Urothelium cell line (cell line): ENCODE measurements at regions not wholly inside any gene's neighbourhood (a gene's known extent, or its start where the extent isn't known, plus 50 kb on each side); places are given as distances from the start of the nearest gene placed in this dataset.
"Not testable (repeated sequence)": the region's sequence is repeated elsewhere in the genome, so short reads cannot be mapped to it uniquely, and the experiment has no call there.

ENCODE experiments used
- DNase-seq: peaks from one replicate; pipeline ENCODE4 v3.0.0; 2011; ENCODE audit warnings: low spot score, mixed read lengths
- FAIRE-seq: peaks from 2 replicates; lab custom pipeline; 2011; peaks lifted over from hg19 to GRCh38; lab: Jason Lieb, UNC

DNA sequence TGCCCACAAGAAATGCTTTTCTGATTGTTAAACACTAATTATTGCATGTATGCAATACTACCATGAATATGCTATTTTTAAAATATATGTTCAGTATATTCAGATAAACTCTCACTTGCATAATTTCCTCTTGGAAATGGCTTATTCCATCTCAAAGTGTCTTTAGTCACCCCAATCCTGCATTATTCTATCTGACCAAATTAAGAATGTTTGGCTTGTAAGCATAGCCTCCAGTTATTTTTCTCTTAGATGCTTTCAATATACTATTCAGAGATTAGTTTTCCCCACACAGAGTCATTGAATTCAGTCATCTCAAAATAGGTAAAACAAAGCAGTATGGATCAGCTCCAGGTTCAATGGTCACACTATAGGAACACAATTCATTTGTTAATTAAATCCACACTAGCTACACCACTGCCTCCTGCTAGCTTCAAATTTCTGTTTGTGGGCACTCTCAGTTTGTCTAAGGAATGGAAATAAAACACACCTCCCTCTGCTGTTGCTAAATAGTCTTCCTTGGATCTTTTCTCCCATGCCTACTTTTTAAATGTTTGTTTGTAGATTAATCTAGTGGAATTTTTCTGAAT is 134.6 kb upstream of the TBCA start:
- no peak for DNase-seq
- FAIRE-seq = no peak

DNA sequence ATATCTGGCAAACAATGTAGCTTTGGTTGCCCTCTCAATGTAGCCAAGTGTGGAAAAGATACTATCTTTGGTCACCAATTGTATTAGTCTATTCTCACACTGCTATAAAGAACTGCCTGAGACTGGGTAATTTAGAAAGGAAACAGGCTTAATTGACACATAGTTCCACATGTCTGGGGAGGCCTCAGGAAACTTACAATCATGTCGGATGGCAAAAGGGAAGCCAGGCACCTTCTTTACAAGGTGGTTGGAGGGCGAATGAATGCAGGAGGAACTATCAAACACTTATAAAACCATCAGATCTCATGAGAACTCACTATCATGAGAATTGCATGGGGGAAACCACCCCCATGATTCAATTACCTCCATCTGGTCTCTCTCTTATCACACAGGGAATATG is 133.1 kb upstream of the TBCA start:
- no peak for FAIRE-seq
- DNase-seq = no peak

DNA sequence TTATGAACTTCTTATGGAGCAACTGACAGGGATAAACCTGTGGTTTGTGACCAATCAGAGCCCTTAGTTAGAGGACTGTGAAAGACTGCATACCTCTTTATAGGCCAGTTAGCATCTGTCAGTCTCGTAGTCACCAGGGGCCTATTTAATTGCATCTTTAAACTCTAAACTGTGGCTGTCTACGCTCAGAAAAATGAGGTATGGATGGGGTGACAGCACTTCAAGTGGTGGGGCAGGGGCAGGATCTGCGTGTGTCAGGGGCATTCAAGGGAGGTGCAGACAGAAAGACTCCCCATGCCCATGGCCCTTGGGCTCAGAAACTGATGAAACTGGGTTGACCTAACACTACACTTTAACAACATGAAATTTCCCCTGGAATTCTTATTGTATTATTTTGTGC is 132.6 kb upstream of the TBCA start:
- FAIRE-seq (no peak), DNase-seq (no peak)

DNA sequence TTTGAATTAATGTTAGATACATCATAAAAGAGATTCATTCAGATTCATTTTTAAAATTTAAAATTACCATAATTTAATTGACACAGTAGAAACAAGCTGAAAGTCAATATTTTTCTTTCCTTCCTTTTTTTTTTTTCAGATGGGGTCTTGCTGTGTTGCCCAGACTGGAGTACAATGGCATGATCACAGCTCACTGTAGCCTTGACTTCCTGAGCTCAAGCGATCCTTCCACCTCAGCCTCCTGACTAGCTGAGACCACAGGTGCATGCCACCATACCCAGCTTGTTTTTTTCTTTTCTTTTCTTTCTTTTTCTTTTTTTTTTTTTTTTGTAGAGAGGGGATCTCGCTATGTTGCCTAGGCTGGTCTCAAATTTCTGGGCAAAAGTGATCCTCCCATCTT is 131.6 kb upstream of the TBCA start:
- no peak for DNase-seq
- no peak for FAIRE-seq

DNA sequence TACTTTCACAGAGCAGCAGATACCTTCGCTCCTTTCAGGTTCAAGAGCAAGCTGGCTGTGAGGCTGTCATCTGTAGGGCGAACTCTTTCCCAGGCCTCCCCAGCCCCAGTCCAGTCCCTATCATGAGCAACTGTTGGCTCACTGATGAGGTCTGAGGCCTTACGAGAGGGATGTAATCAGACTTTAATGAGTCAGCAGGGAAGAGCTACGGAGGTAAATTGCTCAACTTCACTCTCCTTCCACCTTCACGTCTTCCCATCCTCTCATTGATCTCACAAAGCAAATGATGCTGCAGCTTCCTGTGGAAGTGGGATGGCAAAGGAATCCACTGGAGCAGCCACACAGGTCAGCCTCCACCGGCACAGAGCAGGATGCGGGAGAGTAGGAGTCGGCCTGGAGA is 130.7 kb upstream of the TBCA start:
- FAIRE-seq (no peak), DNase-seq (no peak)

DNA sequence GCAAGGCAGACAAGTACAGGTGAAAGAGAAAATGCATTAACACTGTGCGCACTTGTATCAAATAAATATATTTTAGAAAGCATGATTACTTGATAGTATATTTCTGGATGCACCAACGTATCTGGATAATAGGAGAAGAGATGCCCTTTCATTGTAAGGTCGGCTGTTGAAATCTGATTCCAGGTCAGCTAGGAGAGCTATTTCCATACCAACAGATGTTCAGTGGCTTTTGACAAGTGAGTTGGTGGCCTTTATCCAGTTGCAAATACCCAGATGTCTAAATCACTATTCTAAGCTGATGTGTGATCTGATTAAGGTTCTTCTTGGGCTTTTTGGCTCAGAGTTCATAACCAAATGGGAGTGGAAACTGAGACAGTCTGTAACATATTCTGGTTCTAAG is 128.2 kb upstream of the TBCA start:
- DNase-seq (no peak), FAIRE-seq (no peak)

DNA sequence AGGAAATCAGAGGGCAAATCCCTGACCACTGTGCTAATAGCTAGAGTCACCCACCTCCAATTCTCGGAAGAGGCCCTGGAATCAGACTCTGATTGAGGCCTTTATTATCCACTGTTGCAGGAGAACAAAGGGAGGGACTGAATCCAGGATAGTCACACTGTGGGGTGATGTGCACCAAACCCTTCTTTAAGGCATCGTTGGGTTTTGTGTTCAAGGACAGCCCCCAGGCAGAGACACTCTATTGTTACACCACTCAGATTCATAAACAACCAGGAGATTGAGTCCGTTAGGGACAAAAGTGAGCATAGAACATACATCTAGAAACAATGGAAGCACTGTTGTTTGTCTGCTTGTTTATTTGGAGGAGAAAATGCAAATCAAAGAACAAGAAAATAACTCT is 124.6 kb upstream of the TBCA start:
- DNase-seq = no peak
- FAIRE-seq = no peak

DNA sequence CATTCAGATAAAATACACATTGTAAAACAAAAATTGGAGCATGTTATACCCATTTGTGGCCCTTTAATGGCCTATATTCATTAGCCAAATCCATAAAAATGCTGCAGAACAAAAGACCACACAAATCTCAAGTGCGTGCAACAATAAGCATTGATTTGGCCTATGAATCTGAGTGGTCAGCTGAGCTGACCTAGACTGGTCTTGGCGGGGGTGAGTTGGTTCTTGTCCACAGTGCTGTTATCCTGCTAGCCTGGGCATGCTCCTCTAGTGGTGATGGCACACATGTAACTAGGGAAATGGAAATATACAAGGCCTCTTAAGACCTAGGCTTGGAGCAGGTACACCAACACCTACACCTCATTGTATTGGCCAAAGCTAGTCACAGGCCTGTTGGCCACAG is 122.2 kb upstream of the TBCA start:
- no peak for FAIRE-seq
- no peak for DNase-seq

DNA sequence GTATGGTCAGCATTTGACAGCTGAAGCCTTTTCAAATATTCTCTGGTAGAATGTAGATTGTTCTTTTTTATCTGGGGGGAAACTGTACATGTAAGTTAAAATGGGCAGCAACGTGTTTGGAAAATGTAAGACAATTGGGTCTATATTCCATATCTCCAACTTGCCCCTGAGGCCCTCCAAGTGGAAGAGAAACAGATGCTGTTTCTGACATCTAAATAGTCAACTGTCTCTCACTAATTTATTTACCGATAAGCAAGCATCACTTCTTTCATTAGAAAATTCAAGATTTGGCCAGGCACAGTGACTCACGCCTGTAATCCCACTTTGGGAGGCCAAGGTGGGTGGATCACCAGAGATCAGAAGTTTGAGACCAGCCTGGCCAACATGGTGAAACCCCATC is 120.2 kb upstream of the TBCA start:
- DNase-seq (no peak), FAIRE-seq (no peak)

DNA sequence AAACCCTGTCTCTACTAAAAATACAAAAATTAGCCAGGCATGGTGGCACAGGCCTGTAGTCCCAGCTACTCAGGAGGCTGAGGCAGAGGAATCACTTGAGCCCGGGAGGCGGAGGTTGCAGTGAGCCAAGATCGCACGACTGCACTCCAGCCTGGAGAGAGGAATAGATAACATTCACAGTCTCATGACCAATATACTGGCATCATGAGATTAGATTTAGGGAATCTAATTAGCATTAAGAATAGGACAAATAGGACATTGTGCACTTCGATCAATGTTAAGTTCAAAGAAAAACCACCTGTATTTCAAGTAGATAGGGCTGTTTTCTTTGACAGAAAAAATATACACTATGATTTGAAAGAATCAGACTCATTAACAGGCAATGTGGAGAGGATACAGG is 118.0 kb upstream of the TBCA start:
- not testable (repeated sequence) for DNase-seq, FAIRE-seq

DNA sequence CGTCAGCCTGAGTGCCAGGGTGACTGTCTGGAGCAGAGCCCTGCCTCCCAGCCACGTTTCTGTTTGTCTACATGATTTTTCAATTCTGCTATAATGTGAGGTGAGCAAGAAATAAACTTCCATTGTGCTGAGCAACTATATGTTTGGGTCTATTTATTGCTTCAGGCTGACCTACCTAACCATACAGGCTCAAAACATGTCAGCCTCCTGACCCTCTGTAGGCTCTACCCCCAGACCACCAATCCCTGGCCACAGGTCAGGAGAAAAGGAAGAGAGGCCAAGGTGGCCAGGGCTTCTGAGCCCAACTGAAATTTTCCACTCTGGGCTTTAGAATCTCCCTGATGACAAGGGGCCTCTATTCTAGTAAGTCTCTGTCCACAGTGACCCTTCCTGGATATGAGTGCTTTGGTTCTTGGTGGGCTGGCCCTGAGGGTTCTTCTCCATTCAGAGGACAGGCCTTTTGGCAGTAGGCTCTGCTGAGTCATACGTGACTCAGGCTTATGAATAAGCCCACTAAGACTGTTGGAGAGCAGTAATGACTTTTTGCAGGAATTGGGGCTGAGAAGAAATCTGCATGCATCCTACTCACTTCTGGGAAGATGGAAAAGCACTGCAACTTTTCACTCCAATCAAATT is 117.2 kb upstream of the TBCA start:
- DNase-seq = peak; percentile 85
- peak; percentile 66 for FAIRE-seq

DNA sequence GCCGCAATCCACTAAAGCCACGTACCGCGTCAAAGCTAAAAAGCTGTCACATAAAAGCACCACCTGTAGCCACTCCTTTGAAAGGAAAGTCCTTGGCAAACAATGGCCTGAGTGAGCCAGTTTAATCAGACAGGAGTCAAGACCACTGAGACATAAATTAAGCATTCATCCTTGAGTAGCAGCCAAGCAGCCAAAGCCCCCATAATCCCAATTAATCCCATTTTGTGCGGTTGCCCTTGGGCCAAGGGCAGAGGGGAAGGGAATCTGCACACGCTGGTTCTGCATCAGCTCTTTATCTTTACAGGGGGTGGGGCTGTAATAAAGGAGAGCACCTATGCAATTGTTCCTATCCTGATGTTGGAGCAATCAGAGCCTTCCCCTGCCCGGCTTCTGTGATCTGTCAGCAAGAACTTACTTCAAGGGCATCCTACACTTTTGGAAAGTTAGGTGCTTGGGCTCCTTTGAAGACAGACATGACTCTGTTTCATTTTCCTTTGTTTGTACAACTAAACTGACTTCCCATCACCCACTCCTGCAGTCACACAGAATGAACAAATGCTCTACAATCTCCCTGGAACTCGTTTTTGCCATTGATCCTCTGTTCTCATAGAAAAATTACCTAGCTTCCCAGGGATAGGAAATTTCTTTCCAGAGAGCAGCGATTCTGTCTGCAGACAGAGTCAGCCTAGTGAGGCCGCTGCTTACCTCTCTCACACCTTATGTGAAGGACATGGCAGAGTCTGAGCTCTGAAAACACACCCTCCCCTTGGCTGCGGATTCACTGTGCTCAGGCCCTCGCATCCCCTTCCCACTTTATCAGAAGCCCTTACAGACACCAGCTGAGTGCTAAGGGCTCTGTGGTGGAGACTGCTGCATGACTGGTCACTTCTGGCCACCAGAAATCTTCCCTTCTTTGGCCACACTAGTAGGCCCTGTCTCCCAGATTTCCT is 116.2 kb upstream of the TBCA start:
- FAIRE-seq (no peak), DNase-seq (no peak)

DNA sequence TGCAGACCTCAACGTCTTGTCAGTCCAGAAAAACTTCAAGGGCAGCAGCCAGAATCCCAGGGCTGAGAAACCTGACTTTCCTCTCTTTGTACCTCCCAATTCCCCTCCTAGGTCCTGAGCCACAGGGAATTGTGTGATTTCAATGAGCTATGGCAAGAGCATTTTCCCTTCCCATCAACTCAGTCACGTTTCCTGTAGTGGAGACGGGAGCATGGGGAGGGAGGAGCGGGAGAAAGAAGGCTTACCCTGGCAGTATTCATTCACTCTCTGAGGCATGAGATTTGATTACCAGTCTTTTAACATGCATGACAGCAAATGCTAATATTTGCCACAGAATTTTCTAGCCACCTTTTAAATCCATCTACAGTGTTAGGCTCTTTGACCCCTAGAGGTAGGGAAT is 109.4 kb upstream of the TBCA start:
- DNase-seq (no peak), FAIRE-seq (no peak)

DNA sequence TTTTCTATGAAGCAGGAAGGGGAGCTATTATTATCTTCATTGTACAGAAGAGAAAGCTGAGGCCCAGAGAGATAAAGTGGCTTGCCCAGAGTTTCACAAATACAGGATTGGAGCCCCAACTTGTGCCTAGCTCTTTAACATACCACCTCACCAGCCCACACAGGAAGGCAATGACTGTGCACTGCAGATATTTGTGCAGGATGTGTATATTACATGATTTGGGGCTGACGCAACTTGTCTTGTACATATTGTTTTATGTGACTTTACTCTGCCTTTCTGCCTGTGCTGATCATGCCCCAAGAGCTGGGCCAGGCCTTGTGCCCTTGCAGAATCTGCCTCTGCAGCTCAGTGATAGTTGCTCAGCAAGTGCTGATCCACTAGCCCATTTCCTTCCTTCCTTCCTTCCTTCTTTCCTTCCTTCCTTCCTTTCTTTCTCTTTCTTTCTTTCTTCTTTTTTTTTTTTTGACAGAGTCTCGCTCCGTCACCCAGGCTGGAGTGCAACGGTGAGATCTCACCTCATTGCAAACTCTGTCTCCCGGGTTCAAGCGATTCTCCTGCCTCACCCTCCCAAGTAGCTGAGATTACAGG is 106.6 kb upstream of the TBCA start:
- DNase-seq = no peak
- no peak for FAIRE-seq

DNA sequence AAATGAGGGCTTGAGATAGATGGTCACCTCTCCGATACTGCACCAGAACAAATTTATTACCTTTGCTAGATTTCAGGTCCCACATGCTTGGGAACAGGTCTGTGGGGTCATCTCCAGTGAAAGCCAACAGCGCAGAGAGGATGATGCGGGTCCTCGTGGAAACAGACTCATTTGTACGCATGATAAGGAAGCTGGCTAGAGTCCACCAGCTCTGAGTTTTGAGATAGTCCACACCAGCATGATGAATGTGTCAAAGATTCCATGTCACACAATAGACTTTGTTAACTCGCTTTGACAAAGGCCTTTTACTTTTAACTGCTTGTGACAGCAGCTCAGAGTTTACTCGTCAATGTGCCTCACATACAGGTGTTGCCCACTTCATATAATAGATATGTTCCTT is 105.4 kb upstream of the TBCA start:
- no peak for DNase-seq
- FAIRE-seq = no peak

DNA sequence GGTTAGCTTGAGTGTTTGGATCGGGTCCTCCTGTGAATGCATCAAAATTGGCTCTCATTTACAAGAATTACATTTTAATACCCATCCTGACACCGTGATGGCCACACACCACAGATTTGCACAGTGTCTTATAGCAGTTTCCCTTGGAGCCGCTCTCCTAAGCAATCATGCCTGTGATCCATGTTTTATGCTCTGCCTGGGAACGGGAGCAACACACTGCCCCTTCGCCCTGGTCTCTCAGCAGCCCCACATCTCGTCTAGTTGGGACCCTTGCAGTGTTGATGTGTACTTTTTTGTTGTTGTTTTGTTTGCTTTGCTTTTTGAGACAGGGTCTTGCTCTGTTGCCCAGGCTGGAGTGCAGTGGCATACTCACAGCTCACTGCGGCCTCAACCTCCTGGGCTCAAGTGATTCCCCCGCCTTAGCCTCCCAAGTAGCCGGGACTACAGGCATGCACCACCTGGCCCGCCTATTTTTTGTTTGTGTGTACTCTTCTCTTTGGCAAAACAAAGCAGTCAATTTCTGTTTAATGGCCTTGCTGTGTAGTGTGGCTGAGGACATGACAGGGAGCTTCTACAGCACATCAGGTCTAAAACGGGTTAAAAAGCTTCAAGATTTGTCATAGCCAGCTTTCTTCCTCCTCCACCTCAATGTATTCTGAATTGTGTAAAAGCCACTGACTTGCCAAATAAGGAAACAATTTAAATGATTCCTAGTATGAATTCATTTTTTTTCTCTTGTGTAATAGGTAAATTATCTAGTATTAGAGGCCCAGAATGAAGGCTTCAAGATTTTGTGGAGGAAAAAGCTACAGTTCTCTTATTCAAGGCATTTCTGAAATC is 101.6 kb upstream of the TBCA start:
- DNase-seq (no peak), FAIRE-seq (no peak)

DNA sequence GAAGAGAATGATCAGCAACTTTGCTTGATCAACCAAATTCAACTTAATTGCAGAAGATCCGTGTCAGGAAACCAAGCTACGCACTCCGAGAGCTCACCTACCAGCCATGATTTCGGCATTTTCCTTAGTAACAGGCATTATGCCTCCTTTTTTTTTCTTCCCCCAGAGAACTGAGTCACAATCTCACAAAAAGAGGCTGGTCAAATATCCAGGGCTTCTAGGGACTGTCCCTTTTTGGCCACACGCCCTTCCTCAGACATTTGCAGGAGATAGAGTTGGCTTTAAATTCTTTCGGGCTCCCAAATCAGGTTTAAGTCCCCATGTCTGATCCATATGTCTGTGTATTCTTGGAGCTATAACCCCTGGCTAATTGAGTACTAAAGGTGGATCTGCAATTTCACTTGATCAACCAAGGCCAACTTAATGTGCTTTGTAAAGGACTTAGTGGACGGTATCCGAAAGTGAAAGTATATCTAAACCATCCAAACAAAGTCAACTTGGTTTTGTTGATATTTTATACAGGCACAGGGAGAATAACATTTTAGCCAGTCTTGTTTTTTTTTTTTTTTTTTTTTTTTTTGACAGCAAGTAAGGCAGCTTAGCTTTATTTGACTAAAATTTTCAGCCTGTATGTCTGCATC is 100.8 kb upstream of the TBCA start:
- DNase-seq (no peak), FAIRE-seq (no peak)

DNA sequence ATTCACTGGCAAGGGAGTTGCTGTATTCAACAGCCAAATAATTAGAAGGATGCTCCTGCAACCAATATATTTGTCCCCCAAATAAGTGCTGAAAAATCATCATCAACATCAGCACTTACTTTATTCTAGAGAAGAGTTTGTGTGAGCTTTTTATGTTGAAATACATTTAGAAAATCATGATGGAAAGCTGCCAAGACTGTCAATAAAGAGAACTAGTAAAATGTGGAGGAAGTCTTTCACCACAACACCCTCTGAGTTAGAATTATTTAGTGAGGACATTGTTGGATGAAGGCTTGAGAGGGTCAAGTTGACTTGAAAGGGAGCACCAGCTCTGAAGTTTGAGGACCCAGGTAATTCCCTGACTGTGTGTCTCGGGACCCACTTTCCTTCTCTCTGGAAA is 100.2 kb upstream of the TBCA start:
- no peak for FAIRE-seq
- no peak for DNase-seq

DNA sequence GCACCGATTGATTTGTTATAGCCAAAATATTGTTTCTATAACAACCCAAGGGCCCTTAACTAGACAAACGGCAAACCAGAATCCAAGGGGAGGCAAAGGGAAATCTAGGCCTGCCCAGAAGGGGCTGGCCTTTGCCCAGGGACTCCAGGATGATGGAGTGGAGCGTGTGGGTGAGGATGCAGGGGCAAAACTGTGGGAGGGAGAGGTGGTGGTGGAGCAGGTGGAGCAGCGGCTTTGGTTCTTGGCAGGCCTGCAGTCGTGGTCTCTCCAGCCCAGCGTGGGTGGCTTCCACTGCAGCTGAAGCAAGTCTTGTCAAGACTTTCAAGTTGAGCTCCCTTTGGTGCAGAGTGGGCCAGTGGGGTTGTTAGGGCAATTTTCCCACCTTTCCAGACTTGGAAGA is 98.6 kb upstream of the TBCA start:
- no peak for FAIRE-seq
- no peak for DNase-seq

DNA sequence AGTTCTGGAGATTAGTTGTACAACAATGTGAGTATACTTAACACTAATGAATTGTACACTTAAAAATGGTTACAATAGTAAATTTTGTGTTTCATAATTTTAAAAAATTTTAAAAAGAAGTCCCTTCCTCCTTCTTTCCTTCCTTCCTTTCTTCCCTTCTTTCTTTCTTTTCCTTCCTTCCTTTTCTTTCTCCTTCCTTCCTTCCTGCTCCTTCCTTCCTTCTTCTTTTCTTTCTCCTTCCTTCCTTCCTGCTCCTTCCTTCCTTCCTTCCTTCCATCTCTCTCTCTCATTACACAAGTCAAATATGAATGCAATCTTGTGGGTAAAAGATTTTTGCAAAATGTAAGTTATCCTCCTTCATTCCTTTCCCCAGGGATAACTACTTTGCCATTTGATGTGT is 97.1 kb upstream of the TBCA start:
- no peak for FAIRE-seq
- DNase-seq = no peak
